Ovary (tissue), 7 donors: ENCODE measurements at regions not wholly inside any gene's neighbourhood (a gene's known extent, or its start where the extent isn't known, plus 50 kb on each side); places are given as distances from the start of the nearest gene placed in this dataset.
A peak's percentile ranks its signal among the peaks of the same experiment; 100 is the strongest.

Source experiments
- DNase-seq, 5 donors: peaks; one replicate each; pipeline ENCODE4 v3.0.0-alpha.2; 2019 to 2020
- H3K27ac ChIP-seq, 2 donors: fragments of 200-600 bp; one replicate each; pipeline versions ENCODE4 v1.5.1 to v1.8.0; 2019 to 2022
- H3K27me3 ChIP-seq: fragments of 200-600 bp; one replicate; pipeline ENCODE4 v1.8.0; 2022
- H3K36me3 ChIP-seq: fragments of 200-600 bp; sonication (generic); one replicate; pipeline ENCODE4 v1.5.1; 2019
- H3K4me1 ChIP-seq: one replicate; pipeline ENCODE4 v1.8.1; 2013; ENCODE audit warnings: mild to moderate bottlenecking, moderate library complexity; ENCODE audit not compliant: insufficient read depth
- H3K4me3 ChIP-seq: fragments of 200-600 bp; sonication (generic); one replicate; pipeline ENCODE4 v1.5.1; 2017
- H3K9me3 ChIP-seq, 2 donors: fragments of 200-600 bp in 1 of 2; sonication (generic) in 1 of 2; one replicate each; pipeline versions ENCODE4 v1.5.1 to v1.8.1; 2013 to 2019; ENCODE audit warnings: mild to moderate bottlenecking in 1 of 2, moderate library complexity in 1 of 2
- CTCF ChIP-seq, 3 donors: fragments of 450-650 bp in 2 of 3; fragments of 200-600 bp in 1 of 3; IDR thresholded peaks; one replicate each; pipeline versions ENCODE4 v1.5.1 to v1.8.0; 2016 to 2022; ENCODE audit warnings: antibody characterized with exemption in 3 of 3, mild to moderate bottlenecking in 1 of 3
- EP300 ChIP-seq: sonication (generic); formaldehyde crosslinking; IDR thresholded peaks from one replicate; pipeline ENCODE4 v1.6.1; 2017; ENCODE audit warnings: antibody characterized with exemption
- POLR2A ChIP-seq: fragments of 450-650 bp; IDR thresholded peaks from one replicate; pipeline ENCODE4 v1.6.1; 2017; ENCODE audit warnings: antibody characterized with exemption, mild to moderate bottlenecking, moderate library complexity
- WGBS, 3 donors: extraction: QIAGEN DNeasy Blood & Tissue Kit in 1 of 3; methylation state at CpG; one replicate each; pipeline versions ENCODE4 v1.1.5 to v1.1.7; 2013 to 2017; 5-methylcytosine and 5-hydroxymethylcytosine counted together
- intact Hi-C, 4 donors: fragments of 100-400 bp; cut with DNase I; formaldehyde crosslinking; loops; one replicate each; pipeline versions ENCODE4 v1.11.0 to v1.15.1; 2022 to 2023
- donor health status: DM: no; HTN: no; CAD: no; lungs with moderate emphysema.
- donor health status: DM: no; HTN: no; CAD: no.
- donor health status: Bipolar disorder and iron deficiency.
- donor health status: DM: no; HTN: no; CAD: no.
- donor health status: DM: yes; HTN: yes; CAD: no.

GRCh38 chr7:131948434-131949053 is 392.1 kb upstream of the PODXL start:
- 50 to 58% (median 52%) methylated on average over 6 of the region's 6 CpGs for WGBS, 3 donors
- peaks cover 3% of the 10 kb centered on the region for H3K4me1 ChIP-seq
- no peaks in the 10 kb centered on the region for H3K9me3 ChIP-seq
- no peak overlapping the region for H3K4me3 ChIP-seq
- no peaks in the 10 kb centered on the region for H3K36me3 ChIP-seq
- TF ChIP-seq EP300 (no peak), CTCF (IDR thresholded peaks at IDR 0.05) (no peak)
- DNase-seq, result no peak
- H3K27ac ChIP-seq, result no peak overlapping the region
- no peaks in the 10 kb centered on the region for H3K27me3 ChIP-seq
- intact Hi-C loops, result loop anchor here (10.0 kb wide), 3 partner anchors 366 to 636 kb away; partner anchors contain the start of gene PLXNA4 (in 1 of the 4)

GRCh38 chr7:131947661-131948060 is 391.2 kb upstream of the PODXL start:
- intact Hi-C loops, result loop anchor here (10.0 kb wide), 3 partner anchors 367 to 637 kb away; partner anchors contain the start of gene PLXNA4 (in 1 of the 4)
- Histone ChIP-seq H3K4me1 (peaks cover 3% of the 10 kb centered on the region), H3K9me3 (no peaks in the 10 kb centered on the region), H3K27ac (no peak overlapping the region), H3K36me3 (no peaks in the 10 kb centered on the region), H3K27me3 (no peaks in the 10 kb centered on the region), H3K4me3 (no peak overlapping the region)
- TF ChIP-seq CTCF (IDR thresholded peaks at IDR 0.05) (no peak), EP300 (no peak), POLR2A (no peak)
- 93 to 100% (median 96%) methylated on average over 1 of the region's 1 CpG for WGBS, 3 donors
- no peak for DNase-seq

GRCh38 chr7:131945957-131946544 is 389.6 kb upstream of the PODXL start:
- Histone ChIP-seq H3K9me3 (no peaks in the 10 kb centered on the region), H3K36me3 (no peaks in the 10 kb centered on the region), H3K27ac (no peak overlapping the region), H3K4me1 (peaks cover 3% of the 10 kb centered on the region), H3K27me3 (no peaks in the 10 kb centered on the region), H3K4me3 (no peak overlapping the region)
- TF ChIP-seq POLR2A (no peak), EP300 (no peak), CTCF (IDR thresholded peaks at IDR 0.05) (no peak)
- intact Hi-C loops, result loop anchor here (2.0 to 10.0 kb wide), 4 partner anchors 369 to 639 kb away; partner anchors contain the start of gene PLXNA4 (in 1 of the 4)
- no peak for DNase-seq
- 54 to 68% (median 62%) methylated on average over 14 of the region's 14 CpGs for WGBS, 3 donors

- peak; percentile 17 to 68 (median 27) for DNase-seq
- Histone ChIP-seq H3K27ac (no peak overlapping the region), H3K4me1 (peaks cover 3% of the 10 kb centered on the region), H3K36me3 (no peaks in the 10 kb centered on the region), H3K9me3 (no peaks in the 10 kb centered on the region), H3K4me3 (no peak overlapping the region), H3K27me3 (no peaks in the 10 kb centered on the region)
- WGBS, 3 donors, result 3 to 4% (median 3%) methylated on average over 34 to 39 of the region's 39 CpGs
- peak in 2 of 3 donors; percentile 51 to 72 for TF ChIP-seq CTCF (IDR thresholded peaks at IDR 0.05)
- TF ChIP-seq EP300, result no peak
- intact Hi-C loops, result loop anchor here (2.0 to 10.0 kb wide), 4 partner anchors 369 to 639 kb away; partner anchors contain the start of gene PLXNA4 (in 1 of the 4)
These were observed 389.0 kb upstream of the PODXL start for GRCh38 chr7:131945313-131945911.
